ENCODE measurements at regions not wholly inside any gene's neighbourhood (a gene's known extent, or its start where the extent isn't known, plus 50 kb on each side); places are given as distances from the start of the nearest gene placed in this dataset.

DNA sequence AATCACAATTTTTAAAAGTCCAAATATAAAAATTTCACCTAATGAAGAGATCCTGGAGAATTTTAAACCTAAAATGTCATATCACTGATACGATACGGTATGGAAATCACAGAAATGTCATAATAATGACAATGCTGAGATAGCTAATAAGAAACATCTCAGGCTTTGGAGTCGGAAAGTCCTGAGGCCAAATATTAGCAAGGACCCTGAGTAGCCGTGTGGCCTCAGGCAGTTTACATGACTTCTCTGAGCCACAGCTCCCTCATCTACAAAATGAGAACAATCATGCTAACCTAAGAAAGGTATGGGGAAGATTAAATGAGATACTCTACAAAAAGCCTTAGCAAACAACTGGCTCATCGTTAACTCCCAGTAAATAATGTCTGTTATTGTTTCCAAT lies 100.9 kb upstream of the NEBL start:
- ChIA-PET CTCF (no interaction called here), POLR2A (no interaction called here)
- Histone ChIP-seq H3K4me3 (ENCODE audit: low read depth in 2 of 2, low read length in 2 of 2) (no peak overlapping the region), H3K36me3 (ENCODE audit: control insufficient read depth, insufficient read depth, low read length) (no peaks in the 10 kb centered on the region), H3K9me3 (ENCODE audit: control insufficient read depth, insufficient read depth, low read depth, low read length) (no peaks in the 10 kb centered on the region), H3K27me3 (ENCODE audit: control insufficient read depth, insufficient read depth, low read length) (no peaks in the 10 kb centered on the region), H3K27ac (ENCODE audit: low read length) (no peak overlapping the region), H3K4me1 (ENCODE audit: control insufficient read depth, insufficient read depth, low read length) (peaks cover 7% of the 10 kb centered on the region; the same call in 1 of the 2 replicates)
- intact Hi-C loops (cut with micrococcal nuclease; ENCODE audit: unreplicated experiment): no loop called here
- ATAC-seq: no peak
- in situ Hi-C loops (cut with HindIII; ENCODE audit: low pct_unique_long_range_greater_than_20kb, low sequenced_read_pairs): no loop called here
- no TSS peak for BruUV-seq (replicated peaks)
- TF ChIP-seq, protein P1, sequence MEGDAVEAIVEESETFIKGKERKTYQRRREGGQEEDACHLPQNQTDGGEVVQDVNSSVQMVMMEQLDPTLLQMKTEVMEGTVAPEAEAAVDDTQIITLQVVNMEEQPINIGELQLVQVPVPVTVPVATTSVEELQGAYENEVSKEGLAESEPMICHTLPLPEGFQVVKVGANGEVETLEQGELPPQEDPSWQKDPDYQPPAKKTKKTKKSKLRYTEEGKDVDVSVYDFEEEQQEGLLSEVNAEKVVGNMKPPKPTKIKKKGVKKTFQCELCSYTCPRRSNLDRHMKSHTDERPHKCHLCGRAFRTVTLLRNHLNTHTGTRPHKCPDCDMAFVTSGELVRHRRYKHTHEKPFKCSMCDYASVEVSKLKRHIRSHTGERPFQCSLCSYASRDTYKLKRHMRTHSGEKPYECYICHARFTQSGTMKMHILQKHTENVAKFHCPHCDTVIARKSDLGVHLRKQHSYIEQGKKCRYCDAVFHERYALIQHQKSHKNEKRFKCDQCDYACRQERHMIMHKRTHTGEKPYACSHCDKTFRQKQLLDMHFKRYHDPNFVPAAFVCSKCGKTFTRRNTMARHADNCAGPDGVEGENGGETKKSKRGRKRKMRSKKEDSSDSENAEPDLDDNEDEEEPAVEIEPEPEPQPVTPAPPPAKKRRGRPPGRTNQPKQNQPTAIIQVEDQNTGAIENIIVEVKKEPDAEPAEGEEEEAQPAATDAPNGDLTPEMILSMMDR (IDR thresholded peaks at IDR 0.05): no peak
- TF ChIP-seq POLR2AphosphoS5 (IDR thresholded peaks at IDR 0.05; ENCODE audit: low read depth, low read length) (no peak), SIN3A (IDR thresholded peaks at IDR 0.05; ENCODE audit: borderline replicate concordance, insufficient read depth, low read depth, low read length) (no peak), TCF7L2 (IDR thresholded peaks at IDR 0.05; ENCODE audit: low read depth, low read length) (no peak)
- TF ChIP-seq, protein P2, sequence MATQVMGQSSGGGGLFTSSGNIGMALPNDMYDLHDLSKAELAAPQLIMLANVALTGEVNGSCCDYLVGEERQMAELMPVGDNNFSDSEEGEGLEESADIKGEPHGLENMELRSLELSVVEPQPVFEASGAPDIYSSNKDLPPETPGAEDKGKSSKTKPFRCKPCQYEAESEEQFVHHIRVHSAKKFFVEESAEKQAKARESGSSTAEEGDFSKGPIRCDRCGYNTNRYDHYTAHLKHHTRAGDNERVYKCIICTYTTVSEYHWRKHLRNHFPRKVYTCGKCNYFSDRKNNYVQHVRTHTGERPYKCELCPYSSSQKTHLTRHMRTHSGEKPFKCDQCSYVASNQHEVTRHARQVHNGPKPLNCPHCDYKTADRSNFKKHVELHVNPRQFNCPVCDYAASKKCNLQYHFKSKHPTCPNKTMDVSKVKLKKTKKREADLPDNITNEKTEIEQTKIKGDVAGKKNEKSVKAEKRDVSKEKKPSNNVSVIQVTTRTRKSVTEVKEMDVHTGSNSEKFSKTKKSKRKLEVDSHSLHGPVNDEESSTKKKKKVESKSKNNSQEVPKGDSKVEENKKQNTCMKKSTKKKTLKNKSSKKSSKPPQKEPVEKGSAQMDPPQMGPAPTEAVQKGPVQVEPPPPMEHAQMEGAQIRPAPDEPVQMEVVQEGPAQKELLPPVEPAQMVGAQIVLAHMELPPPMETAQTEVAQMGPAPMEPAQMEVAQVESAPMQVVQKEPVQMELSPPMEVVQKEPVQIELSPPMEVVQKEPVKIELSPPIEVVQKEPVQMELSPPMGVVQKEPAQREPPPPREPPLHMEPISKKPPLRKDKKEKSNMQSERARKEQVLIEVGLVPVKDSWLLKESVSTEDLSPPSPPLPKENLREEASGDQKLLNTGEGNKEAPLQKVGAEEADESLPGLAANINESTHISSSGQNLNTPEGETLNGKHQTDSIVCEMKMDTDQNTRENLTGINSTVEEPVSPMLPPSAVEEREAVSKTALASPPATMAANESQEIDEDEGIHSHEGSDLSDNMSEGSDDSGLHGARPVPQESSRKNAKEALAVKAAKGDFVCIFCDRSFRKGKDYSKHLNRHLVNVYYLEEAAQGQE (IDR thresholded peaks at IDR 0.05; ENCODE audit: insufficient read depth in 1 of 2, low read depth in 2 of 2, low read length in 1 of 2): no peak
- DNase-seq (ENCODE audit: low read depth, low spot score): no peak

DNA sequence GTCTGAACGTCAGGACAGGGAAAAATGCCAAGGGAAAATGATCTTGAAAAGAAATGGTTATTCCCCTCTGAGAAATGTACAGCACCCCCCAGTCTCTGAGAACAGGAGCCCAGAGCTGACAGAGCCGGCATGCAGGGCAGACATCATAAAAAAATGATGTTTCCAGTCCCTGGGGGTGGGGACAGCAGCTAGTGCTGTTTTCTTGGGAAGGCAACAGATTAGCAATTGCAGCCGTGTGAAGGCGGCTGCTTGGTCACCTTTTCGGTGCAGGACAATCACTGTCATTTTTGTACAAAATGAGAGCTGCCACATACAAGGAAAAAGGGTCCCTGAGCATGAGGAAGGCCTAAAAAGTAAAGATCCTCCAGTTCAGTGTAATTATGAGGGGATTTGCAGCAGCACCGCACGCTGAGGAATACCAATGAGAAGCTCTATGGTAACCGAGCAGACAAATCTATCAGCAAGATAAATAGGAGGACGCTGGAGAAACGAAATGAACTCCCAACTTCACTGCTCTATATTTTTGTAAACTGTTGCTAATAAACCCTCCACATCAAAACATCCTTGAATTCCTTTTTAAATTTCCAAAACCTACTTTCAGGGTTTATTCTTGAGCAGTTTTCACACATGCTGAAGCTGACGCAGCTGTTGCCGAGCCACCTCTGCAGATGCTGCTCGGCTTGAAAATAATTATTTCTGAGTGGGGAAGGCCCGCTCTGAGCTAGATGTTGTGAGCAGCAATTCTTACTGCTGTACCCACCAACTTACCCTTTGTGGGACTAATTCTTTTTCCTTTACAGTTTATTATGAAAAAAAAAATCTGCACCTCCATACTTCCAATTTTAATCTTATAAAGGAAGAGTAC lies 98.2 kb upstream of the NEBL start:
- intact Hi-C loops (cut with micrococcal nuclease; ENCODE audit: unreplicated experiment): no loop called here
- DNase-seq (ENCODE audit: low read depth, low spot score): no peak
- Histone ChIP-seq H3K9me3 (ENCODE audit: control insufficient read depth, insufficient read depth, low read depth, low read length) (no peaks in the 10 kb centered on the region), H3K27ac (ENCODE audit: low read length) (no peak overlapping the region), H3K36me3 (ENCODE audit: control insufficient read depth, insufficient read depth, low read length) (no peaks in the 10 kb centered on the region), H3K4me1 (ENCODE audit: control insufficient read depth, insufficient read depth, low read length) (no peaks in the 10 kb centered on the region), H3K27me3 (ENCODE audit: control insufficient read depth, insufficient read depth, low read length) (no peaks in the 10 kb centered on the region), H3K4me3 (ENCODE audit: low read depth in 2 of 2, low read length in 2 of 2) (no peak overlapping the region)
- ChIA-PET CTCF (no interaction called here), POLR2A (no interaction called here)
- ATAC-seq: no peak
- no TSS peak for BruUV-seq (replicated peaks)
- TF ChIP-seq POLR2AphosphoS5 (IDR thresholded peaks at IDR 0.05; ENCODE audit: low read depth, low read length) (no peak), SIN3A (IDR thresholded peaks at IDR 0.05; ENCODE audit: borderline replicate concordance, insufficient read depth, low read depth, low read length) (no peak)
- TF ChIP-seq, protein P1 (IDR thresholded peaks at IDR 0.05): no peak
- in situ Hi-C loops (cut with HindIII; ENCODE audit: low pct_unique_long_range_greater_than_20kb, low sequenced_read_pairs): no loop called here
